Mucosa of gallbladder (tissue), 1 donor: ENCODE measurements at regions not wholly inside any gene's neighbourhood (a gene's known extent, or its start where the extent isn't known, plus 50 kb on each side); places are given as distances from the start of the nearest gene placed in this dataset.
A peak's percentile ranks its signal among the peaks of the same experiment; 100 is the strongest.
"Not testable (repeated sequence)": the region's sequence is repeated elsewhere in the genome, so short reads cannot be mapped to it uniquely, and the experiment has no call there.

Source experiments
- DNase-seq: peaks from one replicate; pipeline ENCODE4 v3.0.0-alpha.2; 2020; ENCODE audit warnings: low spot score
- donor health status: DM: no; HTN: no; CAD: no.

DNA sequence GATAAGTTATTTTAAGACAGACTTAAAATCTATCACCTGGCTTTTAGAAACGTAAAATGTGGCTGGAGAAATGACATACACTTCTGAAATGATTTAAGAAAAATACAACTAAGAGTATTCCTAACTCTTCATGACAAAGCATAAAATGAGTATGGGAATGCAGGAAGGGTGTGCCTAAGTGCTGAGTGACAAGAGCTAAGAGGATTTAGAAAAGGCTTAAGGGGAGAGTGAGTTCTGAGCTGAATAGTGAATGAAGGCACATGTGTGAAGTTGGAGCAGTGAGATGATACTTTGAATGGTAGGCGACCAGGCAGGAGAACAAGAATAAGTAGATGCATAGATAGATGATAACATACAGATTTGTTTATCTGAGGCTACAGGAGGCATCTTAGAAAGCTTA is 458.3 kb upstream of the TENM3 start:
- DNase-seq = no peak

DNA sequence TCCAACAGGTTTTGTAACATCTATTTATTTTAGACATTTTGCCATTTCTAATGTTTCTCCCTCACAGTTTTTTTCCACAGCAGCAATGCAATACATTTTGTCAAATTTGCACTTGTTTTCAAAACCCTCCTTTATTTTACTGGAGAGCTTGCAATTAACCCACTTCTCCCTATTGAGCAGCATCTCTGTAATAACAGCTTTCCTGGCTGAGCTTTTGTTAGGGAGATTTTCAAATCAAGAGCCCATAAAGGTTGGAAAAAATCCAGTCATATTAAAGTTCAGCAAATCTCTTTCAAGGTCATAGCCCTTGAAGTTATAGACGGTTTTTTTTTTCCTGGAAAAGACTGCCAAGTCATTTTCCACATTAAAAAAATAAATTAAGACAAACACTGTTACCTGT is 450.6 kb upstream of the TENM3 start:
- DNase-seq = no peak

DNA sequence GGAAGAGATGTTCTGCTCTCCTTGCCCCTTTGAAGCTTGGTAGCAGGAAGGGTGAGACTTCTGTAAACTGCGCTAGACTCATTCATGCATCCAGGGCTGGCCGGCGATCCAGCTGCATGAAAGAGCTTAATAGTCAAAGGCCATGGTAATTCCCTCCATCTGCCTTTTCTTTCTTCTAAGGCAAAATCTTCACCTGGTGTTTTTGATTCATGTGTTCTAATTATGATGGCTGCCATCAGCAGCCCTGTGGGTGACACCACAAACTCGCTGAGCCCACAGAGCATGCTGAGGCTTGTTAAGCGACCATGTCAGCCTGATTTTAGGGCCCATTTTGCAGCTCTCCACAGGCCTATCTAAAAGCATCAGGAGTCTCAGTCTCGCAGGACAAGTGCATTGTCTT is 450.1 kb upstream of the TENM3 start:
- DNase-seq = no peak

DNA sequence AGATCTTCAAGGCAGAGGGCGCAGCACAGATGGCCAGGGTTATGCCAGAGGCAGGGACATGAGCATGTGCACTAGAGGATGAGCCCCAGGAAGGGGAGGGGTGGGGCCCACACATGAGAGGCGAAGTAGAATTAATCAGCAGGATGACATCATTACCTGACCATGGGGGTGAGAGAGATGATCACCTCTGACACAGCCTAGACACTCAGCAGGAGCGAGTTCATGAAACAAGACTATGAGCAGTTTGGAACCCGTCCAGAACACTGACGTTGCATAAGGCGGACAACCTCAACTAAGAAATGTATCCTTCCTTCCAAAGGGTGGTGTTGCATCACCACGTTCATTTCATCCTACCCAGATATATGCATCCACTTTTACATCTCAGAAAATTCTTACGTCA is 446.7 kb upstream of the TENM3 start:
- DNase-seq = no peak

DNA sequence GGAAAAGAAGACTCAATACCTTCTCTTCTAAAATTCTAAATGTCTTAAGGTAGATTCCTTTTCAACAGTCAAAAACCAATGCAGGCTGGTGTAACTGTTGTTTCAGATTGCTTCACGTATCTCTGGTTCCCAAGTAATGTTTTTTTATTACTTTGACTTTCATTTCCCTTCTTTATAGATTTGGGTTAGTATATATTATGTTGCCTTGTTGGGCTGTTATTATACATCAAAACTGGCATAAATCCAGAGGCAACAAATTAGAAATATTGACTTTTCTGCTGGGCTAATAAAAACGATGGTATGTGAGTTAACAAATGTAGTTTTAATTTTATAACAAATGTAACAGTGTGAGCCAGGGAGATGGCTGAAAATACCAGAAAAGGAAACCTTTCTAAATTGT is 444.7 kb upstream of the TENM3 start:
- no peak for DNase-seq

DNA sequence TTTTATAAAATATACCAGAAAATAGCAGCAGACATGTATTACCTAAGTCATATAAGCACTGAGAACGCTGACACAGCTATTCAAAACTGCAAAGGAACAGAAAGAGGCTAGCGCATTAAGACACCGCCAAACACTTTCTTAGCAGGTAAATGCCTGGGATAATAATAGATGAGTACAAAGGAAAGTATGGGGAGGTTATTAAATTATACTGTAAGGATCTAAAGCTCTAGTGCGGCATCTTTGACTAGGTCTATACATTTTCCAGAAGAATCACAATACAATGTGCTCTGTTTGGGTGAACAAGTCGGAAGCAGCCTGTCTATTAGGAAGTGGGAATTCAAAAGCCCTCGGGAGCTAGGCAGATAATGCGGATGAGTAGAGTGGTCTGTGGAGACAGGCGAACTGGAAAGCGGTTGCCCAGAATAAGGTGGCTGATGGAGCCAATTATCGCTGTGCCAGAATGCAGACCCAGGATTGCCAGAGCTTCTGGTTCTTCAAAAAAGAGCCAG is 443.6 kb upstream of the TENM3 start:
- DNase-seq = no peak

DNA sequence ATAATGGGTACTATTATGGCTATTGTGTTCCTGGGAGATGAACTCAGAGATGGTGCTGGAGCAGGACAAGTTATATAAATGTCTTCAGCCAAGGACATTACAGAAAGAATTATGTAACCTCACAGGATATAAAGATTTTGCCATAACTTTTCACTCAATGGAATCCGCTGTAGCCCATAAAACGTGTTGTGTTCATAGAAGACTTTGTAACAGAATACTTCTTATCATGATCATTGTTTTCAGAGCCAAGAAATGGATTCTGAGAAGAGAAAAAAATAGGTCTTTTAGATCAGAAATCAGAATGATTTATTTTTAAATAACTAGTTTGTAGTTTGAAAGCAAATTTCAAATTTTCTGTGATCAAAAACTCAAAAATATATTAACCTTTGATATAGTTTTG is 441.0 kb upstream of the TENM3 start:
- DNase-seq = no peak

DNA sequence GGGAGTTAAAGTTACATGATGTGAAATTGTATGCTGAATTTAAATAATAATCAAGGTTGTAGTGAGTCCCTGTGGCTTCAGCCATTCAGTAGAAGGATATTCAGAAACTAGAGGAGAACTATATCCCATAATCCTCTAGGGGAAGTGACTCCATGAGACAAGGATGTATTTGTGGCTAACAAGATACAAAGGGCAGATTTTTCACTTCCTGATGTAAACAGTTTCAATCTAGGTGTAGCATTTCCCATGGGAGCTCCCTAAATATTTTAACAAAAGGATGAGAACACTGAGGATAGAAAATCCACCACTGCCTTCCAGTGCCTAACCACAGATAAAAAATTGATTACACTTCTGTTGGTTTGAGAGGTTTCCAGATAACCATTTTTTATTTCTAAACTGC is 435.4 kb upstream of the TENM3 start:
- DNase-seq = no peak

DNA sequence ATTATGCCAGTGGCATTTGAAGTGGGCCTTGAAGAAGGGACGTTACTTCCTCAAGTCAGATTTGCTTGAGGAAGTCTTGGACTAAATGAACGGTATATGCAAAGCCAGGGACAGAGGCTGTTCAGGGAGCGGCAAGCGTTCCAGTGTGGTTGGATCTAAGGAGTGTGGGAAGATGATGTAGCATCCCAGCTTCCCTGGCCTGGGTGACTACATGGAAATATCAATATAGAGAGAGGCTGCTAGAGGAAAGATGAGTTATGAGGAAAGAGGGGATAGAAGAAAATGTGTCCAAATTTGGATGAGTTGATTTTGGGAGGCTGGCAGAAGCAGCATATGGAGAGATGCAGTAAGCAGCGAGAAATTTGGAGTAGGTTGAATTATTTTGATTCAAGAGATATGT is 432.5 kb upstream of the TENM3 start:
- no peak for DNase-seq

DNA sequence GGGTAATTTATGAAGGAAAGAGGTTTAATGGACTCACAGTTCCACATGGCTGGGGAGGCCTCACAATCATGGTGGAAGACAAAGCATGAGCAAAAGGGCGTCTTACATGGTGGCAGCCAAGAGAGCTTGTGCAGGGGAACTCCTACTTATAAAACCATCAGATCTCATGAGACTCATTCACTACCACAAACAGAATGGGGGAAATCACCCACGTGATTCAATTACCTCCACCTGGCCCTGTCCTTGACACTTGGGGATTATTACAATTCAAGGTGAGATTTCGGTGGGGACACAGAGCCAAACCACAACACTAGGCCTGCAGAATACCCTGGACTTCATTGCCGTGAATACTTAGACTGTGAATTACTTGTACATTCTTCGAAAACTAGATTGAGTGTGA is 431.7 kb upstream of the TENM3 start:
- not testable (repeated sequence) for DNase-seq

DNA sequence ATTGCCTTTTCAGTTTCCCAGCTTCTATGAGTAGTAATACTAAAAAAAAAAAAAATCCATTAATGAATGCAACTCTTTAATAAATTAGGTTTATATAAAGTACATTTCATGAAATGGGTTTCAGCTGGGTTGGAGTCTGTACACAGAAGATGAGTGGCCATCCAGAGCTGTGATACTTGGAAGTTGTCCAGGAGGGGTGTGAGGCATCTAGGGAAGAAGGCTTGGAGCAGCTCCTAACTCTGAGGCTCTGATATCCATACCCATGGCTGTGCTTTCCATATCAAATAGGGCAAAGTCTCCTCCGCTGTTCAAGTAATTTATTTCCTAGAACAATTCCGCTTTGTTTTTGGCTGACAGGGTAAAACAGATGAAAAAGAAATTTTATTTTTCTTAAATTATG is 423.3 kb upstream of the TENM3 start:
- peak; percentile 13 for DNase-seq

DNA sequence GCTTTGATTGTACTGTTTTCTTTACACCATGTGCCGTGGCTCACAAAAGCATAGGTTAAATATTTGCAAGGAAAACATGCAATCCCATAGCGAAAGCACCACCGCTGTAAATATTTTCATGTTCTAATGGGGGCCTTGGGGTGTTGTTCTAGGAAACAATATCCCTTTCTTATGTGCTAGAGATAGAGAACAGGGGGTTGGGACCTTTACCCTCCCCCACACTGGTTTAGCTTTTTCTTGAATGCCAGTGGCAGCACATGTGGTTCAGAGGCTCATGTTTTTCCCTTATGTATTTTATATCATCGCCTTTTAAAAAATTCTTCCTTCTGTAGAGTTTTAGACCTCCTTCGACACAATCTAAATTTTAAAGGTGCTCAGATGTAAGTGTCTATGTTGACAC is 422.6 kb upstream of the TENM3 start:
- no peak for DNase-seq

DNA sequence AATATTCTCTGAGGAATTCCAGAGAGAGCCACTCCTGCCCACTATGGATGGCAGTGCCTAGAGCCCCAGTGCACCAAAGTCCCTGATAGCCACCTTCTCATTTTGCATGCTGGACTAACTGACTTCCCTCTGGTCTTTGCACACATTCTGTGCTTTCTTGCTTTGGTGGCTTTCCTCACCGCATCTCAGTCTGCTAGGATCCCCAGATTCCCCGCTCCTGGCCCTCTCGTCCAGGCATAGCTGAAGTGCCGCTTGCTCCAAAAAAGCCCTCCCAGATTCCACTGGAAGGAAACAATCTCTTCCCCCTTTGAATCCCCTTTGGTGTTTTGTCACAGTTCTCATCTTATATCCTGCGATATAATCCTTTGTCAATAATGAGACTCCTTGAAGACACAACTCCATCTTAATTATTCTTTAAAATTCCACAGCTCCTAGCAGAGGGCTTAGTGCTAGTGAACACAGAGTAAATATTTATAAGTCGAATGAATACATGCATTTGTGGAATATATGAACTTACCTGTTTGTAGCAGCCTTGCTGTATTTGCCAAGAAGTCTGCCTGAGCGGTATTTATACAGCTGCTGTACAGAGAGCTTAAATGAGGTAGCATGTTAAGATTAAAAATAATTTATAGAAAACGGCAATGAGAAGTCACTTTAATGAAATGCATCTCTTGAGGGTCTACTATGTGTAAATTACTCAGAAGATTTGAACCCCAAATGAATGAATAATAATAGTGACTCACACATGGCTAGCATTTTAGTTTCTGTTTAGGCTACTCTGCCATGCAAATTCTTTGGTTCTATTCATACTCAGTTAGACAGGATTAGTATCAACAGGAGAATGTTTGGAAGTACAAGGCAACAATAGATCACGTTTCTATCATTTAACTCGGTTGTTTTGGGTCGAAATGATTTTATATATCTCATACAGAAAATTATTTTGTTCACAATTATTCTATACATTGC is 421.9 kb upstream of the TENM3 start:
- DNase-seq = no peak

DNA sequence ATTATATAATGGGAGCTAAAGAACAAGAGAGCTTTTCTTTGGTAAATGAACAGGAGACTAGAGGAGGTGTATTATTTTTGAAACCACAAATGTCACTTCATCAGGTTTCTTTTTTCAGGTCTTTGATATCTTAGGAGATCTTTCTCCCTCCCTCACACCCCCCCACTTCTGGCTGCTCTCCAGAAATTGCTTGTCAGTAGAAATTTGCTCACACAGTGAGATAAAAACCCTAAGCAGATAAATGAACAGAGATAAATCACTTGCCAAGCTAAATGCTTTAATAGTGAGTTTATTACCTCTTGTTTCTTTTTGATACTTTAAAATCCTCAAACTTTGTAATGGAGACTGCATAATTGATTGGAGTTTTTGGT is 421.2 kb upstream of the TENM3 start:
- no peak for DNase-seq

DNA sequence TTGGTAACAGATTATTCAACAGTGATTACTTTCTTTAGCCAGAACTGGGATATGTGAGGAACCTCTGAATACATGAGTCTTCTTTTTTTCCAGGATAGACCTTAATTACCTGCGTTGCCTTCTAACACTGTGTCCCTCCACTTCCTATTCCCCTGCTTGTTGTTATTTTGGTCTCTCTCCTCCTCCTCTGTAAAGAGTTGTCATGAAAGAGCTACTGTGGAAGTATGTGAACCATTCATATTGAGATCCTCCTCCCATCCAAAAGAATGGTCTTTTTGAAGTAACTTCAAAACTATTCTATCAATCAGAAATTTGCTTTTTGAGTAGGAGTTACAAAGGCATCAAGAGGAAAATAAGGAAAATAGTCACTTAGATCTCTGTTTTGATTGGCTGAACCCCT is 420.0 kb upstream of the TENM3 start:
- DNase-seq = no peak

DNA sequence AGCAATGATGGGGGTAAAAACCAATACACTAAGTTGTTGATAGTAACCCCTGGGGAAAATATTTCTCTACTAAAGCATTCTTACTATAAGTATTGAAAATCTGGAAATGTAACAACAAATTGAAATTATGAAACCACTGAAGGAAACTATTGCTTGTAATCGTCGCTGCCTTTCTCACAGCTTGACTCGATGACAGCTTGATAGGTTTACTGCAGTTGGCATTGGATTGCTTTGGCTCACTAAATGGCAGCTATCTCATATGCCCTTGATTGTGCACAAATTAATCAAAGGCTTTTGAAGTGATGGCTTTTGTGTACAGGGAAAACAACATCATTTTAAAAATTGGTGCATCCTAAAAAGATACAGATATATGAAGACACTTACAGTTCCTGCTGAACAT is 419.6 kb upstream of the TENM3 start:
- DNase-seq = no peak

DNA sequence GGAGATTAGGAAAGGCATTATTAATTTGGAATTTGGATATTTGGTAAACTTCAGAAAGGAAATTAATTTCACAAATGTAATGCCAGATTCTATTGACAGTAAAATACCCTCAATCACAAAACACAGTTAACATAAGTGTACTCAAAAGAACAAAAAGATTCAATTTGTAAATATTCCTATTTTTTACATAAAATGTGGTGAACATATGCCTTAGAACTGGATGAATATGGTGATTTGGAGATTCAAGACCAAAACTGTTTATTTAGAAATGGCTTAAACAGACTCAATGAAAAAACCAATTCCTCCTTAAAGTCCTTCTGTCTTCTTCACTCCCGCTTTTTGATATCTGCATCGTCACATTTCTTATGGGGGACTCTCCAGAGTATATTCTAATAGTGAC is 417.6 kb upstream of the TENM3 start:
- no peak for DNase-seq

DNA sequence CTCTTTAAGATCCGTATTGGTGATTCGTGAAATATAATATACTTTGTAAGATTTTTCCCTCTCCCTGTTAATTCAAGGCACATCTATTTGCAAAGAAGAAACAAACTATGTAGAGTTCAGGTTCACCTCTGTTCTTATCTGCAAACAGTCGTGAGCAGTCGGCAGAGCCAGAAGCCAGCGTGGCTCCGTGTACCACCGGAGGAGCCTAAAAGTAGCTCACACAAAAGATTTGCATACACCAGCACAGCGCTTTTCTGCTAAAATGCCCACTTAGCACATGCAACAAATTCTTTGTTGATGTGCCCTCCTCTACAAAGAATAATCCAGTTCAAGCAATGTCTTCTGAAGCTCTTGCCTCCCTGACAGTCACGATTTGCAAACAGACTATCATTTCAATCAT is 416.0 kb upstream of the TENM3 start:
- no peak for DNase-seq

DNA sequence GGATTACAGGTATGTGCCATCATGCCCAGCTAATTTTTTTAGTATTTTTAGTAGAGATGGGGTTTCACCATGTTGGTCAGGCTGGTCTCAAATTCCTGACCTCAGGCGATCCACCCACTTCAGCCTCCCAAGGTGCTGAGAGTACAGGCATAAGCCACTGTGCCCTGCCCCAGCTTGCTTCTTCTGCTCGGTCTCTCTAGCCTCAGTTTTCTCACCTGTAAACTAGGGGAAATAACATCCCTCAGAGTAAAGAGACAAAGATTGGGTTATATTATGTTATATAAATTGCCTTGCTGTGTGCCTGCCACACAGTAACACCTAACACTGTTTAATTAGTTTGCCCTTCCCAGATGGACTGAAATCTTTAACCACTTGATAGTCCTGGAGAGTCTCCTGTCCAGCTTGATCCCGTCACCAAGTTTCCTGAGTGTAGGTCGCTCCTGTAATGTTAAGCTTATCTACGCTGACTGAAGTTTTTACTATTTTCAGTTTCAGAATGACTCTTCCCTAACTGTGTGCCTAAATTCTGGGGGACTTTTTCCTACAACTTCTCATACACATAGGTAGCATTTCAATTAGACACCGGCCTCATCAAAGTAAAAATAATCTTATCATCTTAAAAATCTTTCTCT is 412.7 kb upstream of the TENM3 start:
- DNase-seq = no peak

DNA sequence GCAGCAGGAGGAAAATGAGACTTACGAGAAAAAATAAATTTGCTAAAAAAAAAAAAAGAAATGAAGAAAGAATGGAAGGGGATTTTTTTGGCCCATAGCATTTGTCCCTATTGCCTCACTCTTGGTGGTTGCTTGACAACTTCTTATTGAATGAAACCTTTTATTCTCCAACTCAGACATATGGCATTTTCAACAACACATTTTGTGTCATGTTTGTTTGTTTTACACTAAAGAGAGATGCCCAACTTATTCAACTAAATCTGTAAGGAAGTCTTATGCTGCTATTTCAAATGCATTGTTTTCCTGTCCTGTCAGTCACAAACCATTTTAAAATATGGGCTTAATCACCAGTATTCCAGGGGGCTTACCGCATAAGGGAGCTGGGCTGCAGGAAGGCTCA is 409.1 kb upstream of the TENM3 start:
- DNase-seq = no peak

DNA sequence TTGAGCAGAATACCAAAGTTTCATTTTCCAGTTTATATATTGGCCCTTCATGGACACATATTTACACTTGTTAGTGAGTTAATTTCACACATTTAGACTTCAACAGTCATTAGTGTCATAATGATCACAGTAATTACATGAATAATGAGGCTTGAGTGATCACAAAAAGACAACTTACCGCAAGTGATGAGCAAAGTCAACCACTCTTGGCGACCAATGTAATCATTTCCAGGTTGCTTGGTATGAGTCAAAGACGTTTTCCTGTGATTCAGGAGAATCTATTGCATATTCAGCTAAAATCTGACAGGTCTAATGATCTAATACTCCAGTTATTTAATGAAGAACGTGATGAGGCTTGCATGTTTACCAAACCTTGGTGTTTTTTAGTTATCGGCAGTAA is 407.9 kb upstream of the TENM3 start:
- no peak for DNase-seq

DNA sequence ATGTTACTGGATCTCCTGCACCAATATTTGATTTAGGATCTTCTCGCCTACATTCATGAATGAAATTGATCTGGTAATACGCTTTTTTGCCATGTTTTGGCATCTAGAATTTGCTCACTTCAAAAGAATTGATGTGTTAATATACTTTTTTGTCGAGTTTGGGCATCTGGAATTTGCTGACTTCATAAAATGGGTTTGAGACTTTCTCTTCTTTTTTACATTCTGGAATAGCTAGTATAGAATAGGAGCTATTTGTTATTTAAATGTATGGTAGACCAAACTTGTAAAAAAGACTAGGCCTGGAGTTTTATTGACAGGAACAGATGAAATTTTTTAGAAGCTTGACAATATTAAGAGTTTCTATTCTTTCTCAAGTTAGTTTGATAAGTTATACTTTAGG is 404.9 kb upstream of the TENM3 start:
- DNase-seq = no peak

DNA sequence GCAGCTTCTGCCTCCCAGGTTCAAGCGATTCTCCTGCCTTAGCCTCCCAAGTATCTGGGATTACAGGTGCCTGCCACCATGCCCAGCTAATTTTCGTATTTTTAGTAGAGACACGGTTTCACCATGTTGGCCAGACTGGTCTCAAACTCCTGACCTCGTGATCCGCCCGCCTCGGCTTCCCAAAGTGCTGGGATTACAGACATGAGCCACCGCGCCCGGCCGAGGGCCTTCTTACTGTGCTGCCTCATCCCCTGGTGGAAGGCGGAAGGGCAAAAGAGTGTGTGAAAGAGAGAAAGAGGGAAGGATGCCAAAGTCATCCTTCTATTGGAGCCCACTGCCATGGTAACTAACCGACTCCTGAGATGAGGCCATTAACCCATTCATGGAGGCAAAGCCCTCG is 399.4 kb upstream of the TENM3 start:
- DNase-seq = not testable (repeated sequence)
